HEK293T (cell line): ENCODE measurements at regions not wholly inside any gene's neighbourhood (a gene's known extent, or its start where the extent isn't known, plus 50 kb on each side); places are given as distances from the start of the nearest gene placed in this dataset.

Source experiments
- CTCF ChIA-PET: fragments of 350-600 bp; formaldehyde crosslinking; extraction: SDS; loops from one replicate; lab custom pipeline; 2021; ENCODE audit warnings: antibody characterized with exemption, inconsistent platforms; lab: Yijun Ruan, JAX
- POLR2A ChIA-PET: fragments of 350-600 bp; formaldehyde crosslinking; extraction: SDS; loops from one replicate; lab custom pipeline; 2020; ENCODE audit warnings: antibody characterized with exemption, inconsistent platforms; lab: Yijun Ruan, JAX
- DNase-seq: peaks from one replicate; pipeline ENCODE4 v3.0.0; 2012; ENCODE audit warnings: mixed read lengths; ENCODE audit errors: extremely low spot score
- ARNT ChIP-seq: fragments of 450-650 bp; IDR thresholded peaks from 2 replicates; pipeline ENCODE4 v1.6.1; 2017; ENCODE audit warnings: mild to moderate bottlenecking
- BHLHE40 ChIP-seq: fragments of 450-650 bp; IDR thresholded peaks from 2 replicates; pipeline ENCODE4 v1.6.1; 2016; ENCODE audit warnings: mild to moderate bottlenecking, moderate library complexity, borderline replicate concordance
- CTBP1 ChIP-seq: fragments of 450-650 bp; IDR thresholded peaks from 2 replicates; pipeline ENCODE4 v1.6.1; 2016; ENCODE audit warnings: borderline replicate concordance
- ELF4 ChIP-seq: fragments of 450-650 bp; IDR thresholded peaks from 2 replicates; pipeline ENCODE4 v1.6.1; 2017; ENCODE audit warnings: antibody characterized with exemption
- FOXA1 ChIP-seq: fragments of 450-650 bp; IDR thresholded peaks from 2 replicates; pipeline ENCODE4 v1.6.1; 2016; ENCODE audit warnings: mild to moderate bottlenecking
- FOXK2 ChIP-seq: fragments of 450-650 bp; IDR thresholded peaks from 2 replicates; pipeline ENCODE4 v1.6.1; 2016; ENCODE audit warnings: mild to moderate bottlenecking
- FOXM1 ChIP-seq: fragments of 450-650 bp; IDR thresholded peaks from 2 replicates; pipeline ENCODE4 v1.6.1; 2017; ENCODE audit warnings: mild to moderate bottlenecking, borderline replicate concordance
- HDGF ChIP-seq: fragments of 450-650 bp; IDR thresholded peaks from 2 replicates; pipeline ENCODE4 v1.6.1; 2017; ENCODE audit warnings: antibody characterized with exemption, borderline replicate concordance
- L3MBTL2 ChIP-seq: fragments of 450-650 bp; conservative IDR thresholded peaks from 2 replicates; pipeline ENCODE4 v1.6.1; 2016; ENCODE audit warnings: mild to moderate bottlenecking
- LEF1 ChIP-seq: fragments of 450-650 bp; IDR thresholded peaks from 2 replicates; pipeline ENCODE4 v1.6.1; 2017; ENCODE audit warnings: mild to moderate bottlenecking, borderline replicate concordance
- NFRKB ChIP-seq: fragments of 450-650 bp; IDR thresholded peaks from 2 replicates; pipeline ENCODE4 v1.6.1; 2016; ENCODE audit warnings: mild to moderate bottlenecking, moderate library complexity
- SP1 ChIP-seq: fragments of 450-650 bp; IDR thresholded peaks from 2 replicates; pipeline ENCODE4 v1.6.1; 2017
- SUZ12 ChIP-seq: fragments of 450-650 bp; IDR thresholded peaks from 2 replicates; pipeline ENCODE4 v1.6.1; 2016; ENCODE audit warnings: mild to moderate bottlenecking
- TARDBP ChIP-seq: fragments of 450-650 bp; IDR thresholded peaks from 2 replicates; pipeline ENCODE4 v1.6.1; 2016
- ZNF384 ChIP-seq: fragments of 450-650 bp; IDR thresholded peaks from 2 replicates; pipeline ENCODE4 v1.6.1; 2016
- TF ChIP-seq, protein P1 (sequence below): fragments of 450-650 bp; IDR thresholded peaks from 2 replicates; pipeline ENCODE4 v1.6.1; 2016

DNA sequence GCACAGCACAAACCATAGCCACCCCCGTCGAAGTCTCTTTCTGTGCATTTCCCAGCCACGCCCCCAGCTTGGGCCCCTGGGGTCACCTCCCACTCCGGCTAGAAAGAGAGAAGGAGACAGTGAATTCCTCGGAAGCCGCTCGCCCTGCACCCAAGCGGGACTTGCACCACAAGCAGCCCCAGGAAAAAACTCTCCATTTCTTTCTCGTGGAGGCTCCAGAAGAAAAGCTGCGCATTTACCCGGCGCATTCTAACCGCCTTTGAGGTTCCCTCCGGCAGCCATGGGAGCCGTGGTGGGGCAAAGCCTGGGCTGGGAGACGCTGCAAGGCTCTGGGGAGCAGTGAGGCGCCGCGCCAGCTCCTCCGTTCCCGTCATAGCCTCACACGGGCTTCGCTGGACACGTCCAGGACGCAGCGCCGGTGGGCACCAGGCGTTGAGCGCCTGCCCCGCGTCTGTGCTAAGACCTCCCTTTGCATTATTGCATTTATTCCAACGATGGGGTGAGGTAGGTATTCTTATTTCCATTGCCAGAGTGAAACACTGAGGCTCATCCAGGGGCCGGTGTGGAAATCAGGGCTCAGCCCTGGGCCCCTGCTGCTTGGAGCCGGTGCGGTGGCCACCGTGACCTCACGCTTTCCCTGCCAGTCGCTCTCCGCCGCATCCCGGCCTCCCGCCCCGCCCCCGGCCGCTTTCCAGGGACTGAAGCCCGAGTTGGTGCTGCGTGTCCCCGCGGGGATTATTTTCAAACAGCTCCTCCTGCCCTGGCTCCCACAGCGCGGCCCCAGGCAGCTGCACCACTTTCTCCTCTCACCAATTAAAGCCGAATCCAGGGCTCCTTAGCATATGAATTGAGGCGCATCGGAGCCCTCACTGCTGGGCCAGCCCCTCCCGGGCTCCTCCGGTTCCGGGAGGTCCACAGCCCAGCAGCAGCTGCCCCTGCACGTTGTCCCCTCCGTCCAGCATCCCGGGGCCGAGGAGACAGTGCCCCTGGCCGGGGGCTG, 148.3 kb upstream of the AFDN start:
- CTCF ChIA-PET = no interaction called here
- TF ChIP-seq HDGF (no peak), NFRKB (no peak), FOXM1 (no peak), FOXK2 (no peak), TARDBP (no peak), ARNT (no peak), LEF1 (no peak), L3MBTL2 (no peak), SUZ12 (no peak), ELF4 (no peak), FOXA1 (no peak), SP1 (no peak), ZNF384 (no peak), BHLHE40 (no peak), CTBP1 (no peak)
- TF ChIP-seq, protein P1, sequence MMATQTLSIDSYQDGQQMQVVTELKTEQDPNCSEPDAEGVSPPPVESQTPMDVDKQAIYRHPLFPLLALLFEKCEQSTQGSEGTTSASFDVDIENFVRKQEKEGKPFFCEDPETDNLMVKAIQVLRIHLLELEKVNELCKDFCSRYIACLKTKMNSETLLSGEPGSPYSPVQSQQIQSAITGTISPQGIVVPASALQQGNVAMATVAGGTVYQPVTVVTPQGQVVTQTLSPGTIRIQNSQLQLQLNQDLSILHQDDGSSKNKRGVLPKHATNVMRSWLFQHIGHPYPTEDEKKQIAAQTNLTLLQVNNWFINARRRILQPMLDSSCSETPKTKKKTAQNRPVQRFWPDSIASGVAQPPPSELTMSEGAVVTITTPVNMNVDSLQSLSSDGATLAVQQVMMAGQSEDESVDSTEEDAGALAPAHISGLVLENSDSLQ = no peak

DNA sequence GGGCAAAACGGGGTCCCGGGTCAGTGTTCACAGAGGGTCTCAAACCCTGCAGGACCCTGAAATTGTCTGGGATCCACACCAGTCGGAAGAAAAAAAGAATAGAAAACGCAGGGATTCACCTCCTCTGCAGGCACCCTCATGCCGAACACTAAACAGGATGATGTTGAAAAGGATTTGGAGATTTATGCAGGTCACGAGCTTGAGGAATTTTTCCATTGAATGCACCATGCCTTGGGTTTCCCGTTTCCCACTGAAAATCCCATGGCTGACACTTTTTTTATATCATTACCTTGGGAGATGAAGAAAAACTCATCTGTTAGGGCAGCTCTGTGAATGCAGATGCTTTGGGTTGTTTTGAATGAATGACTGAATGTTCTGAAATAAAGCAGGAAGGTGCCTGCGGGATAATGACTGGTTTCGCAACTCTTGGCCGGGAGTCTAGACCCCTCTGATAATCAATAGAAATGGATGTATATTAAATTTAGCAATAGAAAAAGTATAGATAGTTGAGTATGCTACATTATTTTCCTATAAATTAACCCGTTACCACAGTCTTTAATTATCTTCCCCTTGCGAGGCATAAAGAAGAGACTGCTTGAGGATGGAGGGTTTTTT, 147.5 kb upstream of the AFDN start:
- no peak for DNase-seq
- POLR2A ChIA-PET = no interaction called here
- CTCF ChIA-PET = no interaction called here
- TF ChIP-seq BHLHE40 (no peak), FOXK2 (no peak), HDGF (no peak), FOXA1 (no peak), NFRKB (no peak), ZNF384 (no peak), ELF4 (no peak), L3MBTL2 (no peak), LEF1 (no peak), FOXM1 (no peak), ARNT (no peak), SP1 (no peak), TARDBP (no peak), CTBP1 (no peak), SUZ12 (no peak)
- TF ChIP-seq, protein P1 = no peak

More for the DNA sequence above, 148.3 kb upstream of the AFDN start:
- POLR2A ChIA-PET = no interaction called here
- no peak for DNase-seq

DNA sequence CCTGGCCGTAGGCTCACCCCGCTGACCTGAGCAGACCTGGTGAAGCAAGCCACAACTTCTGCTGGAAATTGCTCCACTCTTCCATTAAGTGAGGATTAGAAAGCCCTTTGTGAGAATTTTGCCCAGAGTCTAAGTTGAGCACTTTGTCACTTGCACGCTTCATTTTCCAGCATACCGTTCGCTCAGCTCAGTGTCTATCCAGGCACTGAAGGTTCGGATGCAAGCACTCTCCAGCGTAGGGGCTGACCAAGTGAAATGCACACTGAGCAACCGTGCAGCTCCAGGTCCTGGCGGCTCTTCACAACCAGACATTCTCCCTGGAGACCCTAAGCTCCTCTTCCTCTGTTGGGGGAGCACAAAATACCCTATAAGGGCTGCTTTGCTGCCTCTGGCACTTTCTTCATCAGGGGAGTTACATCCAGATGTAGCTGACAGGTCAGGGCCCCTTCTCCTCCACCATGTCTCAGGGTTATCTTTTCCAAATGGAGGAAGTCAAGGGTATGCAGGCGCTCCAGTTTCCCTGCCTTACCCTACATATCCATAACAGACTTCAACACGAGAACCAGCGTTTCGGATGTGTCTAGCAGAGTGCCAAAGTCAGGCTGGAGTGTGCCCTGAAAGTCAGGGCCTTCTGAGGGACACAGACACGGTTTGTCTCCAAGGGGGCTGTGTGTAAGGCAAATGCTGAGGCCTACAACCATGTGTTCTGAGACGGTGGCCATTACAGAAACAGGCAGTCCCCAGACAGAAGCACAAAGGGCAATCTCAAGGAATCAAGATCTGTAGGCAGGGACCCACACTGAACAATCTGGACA, 146.7 kb upstream of the AFDN start:
- POLR2A ChIA-PET = no interaction called here
- DNase-seq = no peak
- CTCF ChIA-PET = no interaction called here
- TF ChIP-seq NFRKB = no peak
- TF ChIP-seq, protein P1 = no peak
- TF ChIP-seq SUZ12 = no peak
- TF ChIP-seq FOXA1 = no peak
- TF ChIP-seq FOXM1 = no peak
- TF ChIP-seq ARNT = no peak
- TF ChIP-seq L3MBTL2 = no peak
- no peak for TF ChIP-seq CTBP1
- TF ChIP-seq LEF1 = no peak
- TF ChIP-seq FOXK2 = no peak
- no peak for TF ChIP-seq ZNF384
- TF ChIP-seq ELF4 = no peak
- no peak for TF ChIP-seq TARDBP

DNA sequence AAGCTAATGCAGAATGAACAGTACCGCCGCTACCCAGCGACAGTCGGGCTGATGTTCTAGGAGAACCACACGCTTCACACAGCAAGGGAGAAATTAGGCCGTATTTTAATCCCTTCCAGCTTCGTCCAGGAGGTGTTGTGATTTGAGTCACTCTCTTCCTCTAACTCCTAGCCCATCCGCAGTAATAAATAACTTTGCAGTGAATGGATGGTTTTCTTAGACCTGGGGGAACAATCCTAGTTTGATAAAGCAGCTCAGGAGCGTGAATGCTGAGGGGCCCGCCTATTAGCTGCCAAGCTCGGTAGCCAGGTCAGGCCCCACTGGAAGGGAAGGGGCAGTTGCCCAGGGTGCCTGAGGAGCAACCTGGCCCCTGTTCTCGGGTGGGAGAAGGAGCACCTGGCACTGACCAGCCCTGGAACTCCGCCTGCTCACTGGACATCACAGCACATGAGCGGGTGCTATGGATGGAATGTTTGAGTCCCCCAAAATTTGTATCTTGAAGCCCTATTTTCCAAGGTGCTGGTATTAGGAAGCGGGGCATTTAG, 146.0 kb upstream of the AFDN start:
- CTCF ChIA-PET = no interaction called here
- POLR2A ChIA-PET = no interaction called here

DNA sequence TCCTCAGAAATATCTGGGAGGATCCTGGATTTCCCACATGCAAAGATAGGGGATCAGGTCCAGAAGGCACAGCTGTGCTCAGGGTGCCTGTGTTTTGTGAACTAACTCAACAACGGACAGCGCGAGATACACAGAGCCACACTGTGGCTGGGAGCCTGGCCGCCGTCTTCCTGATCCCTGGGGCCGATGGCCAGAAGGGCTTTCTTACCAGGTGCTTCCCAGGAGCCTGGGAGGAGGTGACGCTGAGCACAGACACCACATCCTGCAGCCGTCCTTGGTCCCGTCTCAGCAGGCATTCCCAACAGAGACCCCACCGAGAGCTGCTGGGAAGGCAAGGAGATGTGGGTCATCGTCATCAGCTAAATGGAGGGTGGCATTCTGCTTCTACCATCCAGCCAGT, 144.6 kb upstream of the AFDN start:
- CTCF ChIA-PET = no interaction called here
- POLR2A ChIA-PET = no interaction called here
- no peak for DNase-seq

More for the DNA sequence above, 146.0 kb upstream of the AFDN start:
- no peak for DNase-seq
- no peak for TF ChIP-seq LEF1

More for the DNA sequence above, 144.6 kb upstream of the AFDN start:
- TF ChIP-seq FOXA1 = no peak
- no peak for TF ChIP-seq SP1
- no peak for TF ChIP-seq ZNF384
- TF ChIP-seq BHLHE40 = no peak
